Aorta (tissue), 5 donors: ENCODE measurements at regions not wholly inside any gene's neighbourhood (a gene's known extent, or its start where the extent isn't known, plus 50 kb on each side); places are given as distances from the start of the nearest gene placed in this dataset.

Experiments used
- ATAC-seq: fragments of 200-7000 bp; cut with Tn5 transposase; one replicate; pipeline ENCODE4 v1.9.1; 2022; ENCODE audit warnings: moderate library complexity; ENCODE audit not compliant: low FRiP score
- DNase-seq, 2 donors: peaks; one replicate each; pipeline ENCODE4 v3.0.0-alpha.2; 2020
- H3K27ac ChIP-seq, 2 donors: one replicate each; pipeline ENCODE4 v1.5.1; 2013; ENCODE audit warnings: low read length in 2 of 2, mild to moderate bottlenecking in 2 of 2, moderate library complexity in 2 of 2, control low read depth in 1 of 2, inconsistent platforms in 1 of 2, low read depth in 1 of 2
- H3K27me3 ChIP-seq, 2 donors: one replicate each; pipeline ENCODE4 v1.6.1; 2013; ENCODE audit warnings: control low read depth in 1 of 2, low read length in 1 of 2, mild to moderate bottlenecking in 1 of 2, moderate library complexity in 1 of 2; ENCODE audit not compliant: insufficient read depth in 2 of 2, control insufficient read depth in 1 of 2
- H3K36me3 ChIP-seq, 2 donors: one replicate each; pipeline ENCODE4 v1.6.1; 2013; ENCODE audit warnings: control low read depth in 1 of 2, low read length in 1 of 2, mild to moderate bottlenecking in 1 of 2; ENCODE audit not compliant: insufficient read depth in 2 of 2, control insufficient read depth in 1 of 2
- H3K4me1 ChIP-seq, 2 donors: one replicate each; pipeline ENCODE4 v1.6.1; 2013; ENCODE audit warnings: low read length in 2 of 2, control low read depth in 1 of 2, mild to moderate bottlenecking in 1 of 2, moderate library complexity in 1 of 2; ENCODE audit not compliant: insufficient read depth in 2 of 2, control insufficient read depth in 1 of 2
- H3K4me3 ChIP-seq, 2 donors: one replicate each; pipeline ENCODE4 v1.5.1; 2013; ENCODE audit warnings: low read length in 2 of 2, control low read depth in 1 of 2, mild to moderate bottlenecking in 1 of 2
- H3K9me3 ChIP-seq: one replicate; pipeline ENCODE4 v1.6.1; 2013; ENCODE audit warnings: mild to moderate bottlenecking, low read length; ENCODE audit not compliant: control insufficient read depth
- WGBS, 2 donors: extraction: QIAGEN DNeasy Blood & Tissue Kit; methylation state at CpG; one replicate each; pipeline ENCODE4 v1.1.7; 2013; 5-methylcytosine and 5-hydroxymethylcytosine counted together
- intact Hi-C, 2 donors: fragments of 100-400 bp; cut with DNase I; formaldehyde crosslinking; loops; one replicate each; pipeline versions ENCODE4 v1.14.2 to v1.15.0; 2022
- donor health status: healthy with polysubstance abuse.
- donor health status: Bipolar disorder and iron deficiency.
- donor health status: DM: no; HTN: no; CAD: no.
- donor health status: DM: no; HTN: no; CAD: no.
- donor health status: DM: yes; HTN: yes; CAD: no.

- intact Hi-C loops = loop anchor here (5.0 kb wide), 3 partner anchors 60 to 140 kb away; no protein-coding TSS in a partner anchor
- 89 to 91% methylated on average over 5 of the region's 5 CpGs for WGBS, 2 donors
- H3K27me3 ChIP-seq = no peaks in the 10 kb centered on the region
- no peak for DNase-seq
- no peaks in the 10 kb centered on the region for H3K36me3 ChIP-seq
- no peak overlapping the region for H3K27ac ChIP-seq
- no peak overlapping the region for H3K4me3 ChIP-seq
- H3K4me1 ChIP-seq = no peaks in the 10 kb centered on the region
- no peak for ATAC-seq
- no peaks in the 10 kb centered on the region for H3K9me3 ChIP-seq
These were observed 63.4 kb upstream of the GPC1 start for GRCh38 chr2:240372101-240372500.

- H3K27ac ChIP-seq = peak overlapping the region in 1 of 2 donors; percentile 83
- intact Hi-C loops = loop anchor here (5.0 kb wide), 3 partner anchors 59 to 141 kb away; no protein-coding TSS in a partner anchor
These were observed 62.1 kb upstream of the GPC1 start for GRCh38 chr2:240373289-240373885.

GRCh38 chr2:240374085-240374907 lies 61.2 kb upstream of the GPC1 start:
- Histone ChIP-seq H3K4me3 (no peak overlapping the region), H3K9me3 (no peaks in the 10 kb centered on the region), H3K27me3 (no peaks in the 10 kb centered on the region), H3K4me1 (no peaks in the 10 kb centered on the region), H3K27ac (peak overlapping the region in 1 of 2 donors; percentile 83), H3K36me3 (no peaks in the 10 kb centered on the region)
- intact Hi-C loops = loop anchor here (1.0 to 5.0 kb wide), 4 partner anchors 58 to 142 kb away; partner anchors contain the start of gene GPC1 (in 1 of the 2)
- peak; percentile 60 for ATAC-seq
- DNase-seq = peak; percentile 86 to 93
- WGBS, 2 donors = 7% methylated on average over 22 of the region's 22 CpGs

More at GRCh38 chr2:240373289-240373885, 62.1 kb upstream of the GPC1 start:
- no peaks in the 10 kb centered on the region for H3K4me1 ChIP-seq
- 89% methylated on average over 20 of the region's 20 CpGs for WGBS, 2 donors
- H3K9me3 ChIP-seq = no peaks in the 10 kb centered on the region
- ATAC-seq (no peak), DNase-seq (no peak)
- H3K4me3 ChIP-seq = no peak overlapping the region
- H3K27me3 ChIP-seq = no peaks in the 10 kb centered on the region
- H3K36me3 ChIP-seq = no peaks in the 10 kb centered on the region

GRCh38 chr2:240375024-240375645 lies 60.3 kb upstream of the GPC1 start:
- ATAC-seq (no peak), DNase-seq (no peak)
- H3K4me1 ChIP-seq = no peaks in the 10 kb centered on the region
- peak overlapping the region in 1 of 2 donors; percentile 60 for H3K27ac ChIP-seq
- no peaks in the 10 kb centered on the region for H3K27me3 ChIP-seq
- 94 to 95% methylated on average over 28 of the region's 28 CpGs for WGBS, 2 donors
- no peak overlapping the region for H3K4me3 ChIP-seq
- H3K9me3 ChIP-seq = no peaks in the 10 kb centered on the region
- intact Hi-C loops = no loop called here
- H3K36me3 ChIP-seq = no peaks in the 10 kb centered on the region

GRCh38 chr2:240376739-240377138 lies 58.7 kb upstream of the GPC1 start:
- H3K4me3 ChIP-seq = no peak overlapping the region
- DNase-seq (no peak), ATAC-seq (no peak)
- H3K4me1 ChIP-seq = no peaks in the 10 kb centered on the region
- WGBS, 2 donors = 91 to 94% methylated on average over 12 of the region's 12 CpGs
- H3K9me3 ChIP-seq = no peaks in the 10 kb centered on the region
- intact Hi-C loops = no loop called here
- no peaks in the 10 kb centered on the region for H3K27me3 ChIP-seq
- no peak overlapping the region for H3K27ac ChIP-seq
- H3K36me3 ChIP-seq = no peaks in the 10 kb centered on the region

GRCh38 chr2:240377366-240377765 lies 58.1 kb upstream of the GPC1 start:
- H3K4me3 ChIP-seq = no peak overlapping the region
- intact Hi-C loops = no loop called here
- no peaks in the 10 kb centered on the region for H3K9me3 ChIP-seq
- no peaks in the 10 kb centered on the region for H3K4me1 ChIP-seq
- no peak for ATAC-seq
- H3K27ac ChIP-seq = no peak overlapping the region
- no peak for DNase-seq
- no peaks in the 10 kb centered on the region for H3K27me3 ChIP-seq
- H3K36me3 ChIP-seq = no peaks in the 10 kb centered on the region
- WGBS, 2 donors = 81 to 90% methylated on average over 10 of the region's 10 CpGs

GRCh38 chr2:240379089-240379636 lies 56.3 kb upstream of the GPC1 start:
- Histone ChIP-seq H3K27ac (no peak overlapping the region), H3K4me1 (no peaks in the 10 kb centered on the region), H3K27me3 (no peaks in the 10 kb centered on the region), H3K4me3 (no peak overlapping the region), H3K36me3 (no peaks in the 10 kb centered on the region), H3K9me3 (no peaks in the 10 kb centered on the region)
- no peak for ATAC-seq
- intact Hi-C loops = no loop called here
- no peak for DNase-seq
- 85 to 89% methylated on average over 9 of the region's 9 CpGs for WGBS, 2 donors

GRCh38 chr2:240383099-240383758 lies 52.2 kb upstream of the GPC1 start:
- ATAC-seq (no peak), DNase-seq (peak in 1 of 2 donors; percentile 36)
- no peak overlapping the region for H3K27ac ChIP-seq
- no peak overlapping the region for H3K4me3 ChIP-seq
- H3K36me3 ChIP-seq = no peaks in the 10 kb centered on the region
- H3K4me1 ChIP-seq = no peaks in the 10 kb centered on the region
- H3K27me3 ChIP-seq = no peaks in the 10 kb centered on the region
- WGBS, 2 donors = 81 to 87% methylated on average over 17 of the region's 17 CpGs
- H3K9me3 ChIP-seq = no peaks in the 10 kb centered on the region
- intact Hi-C loops = no loop called here
